Mesenteric fat pad (tissue), 1 donor: ENCODE measurements at regions not wholly inside any gene's neighbourhood (a gene's known extent, or its start where the extent isn't known, plus 50 kb on each side); places are given as distances from the start of the nearest gene placed in this dataset.
"Not testable (repeated sequence)": the region's sequence is repeated elsewhere in the genome, so short reads cannot be mapped to it uniquely, and the experiment has no call there.

Source experiments
- DNase-seq: peaks from one replicate; pipeline ENCODE4 v3.0.0-alpha.2; 2020; ENCODE audit warnings: low spot score
- donor health status: DM: yes; HTN: yes; CAD: no.

DNA sequence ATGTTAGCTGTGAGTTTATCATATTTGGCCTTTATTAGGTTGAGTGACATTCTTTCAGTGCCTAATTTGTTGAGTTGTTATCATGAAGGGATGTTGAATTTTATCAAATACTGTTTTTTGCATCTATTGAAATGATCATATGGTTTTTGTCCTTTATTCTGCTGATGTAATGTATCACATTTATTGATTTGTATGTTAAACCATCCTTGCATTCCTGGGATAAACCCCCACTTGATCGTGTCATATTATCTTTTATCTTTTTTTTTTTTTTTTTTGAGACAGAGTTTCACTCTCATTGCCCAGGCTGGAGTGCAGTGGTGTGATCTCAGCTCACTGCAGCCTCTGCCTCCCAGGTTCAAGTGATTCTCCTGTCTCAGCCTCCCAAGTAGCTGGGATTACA, 51.9 kb upstream of the MFGE8 start:
- not testable (repeated sequence) for DNase-seq

DNA sequence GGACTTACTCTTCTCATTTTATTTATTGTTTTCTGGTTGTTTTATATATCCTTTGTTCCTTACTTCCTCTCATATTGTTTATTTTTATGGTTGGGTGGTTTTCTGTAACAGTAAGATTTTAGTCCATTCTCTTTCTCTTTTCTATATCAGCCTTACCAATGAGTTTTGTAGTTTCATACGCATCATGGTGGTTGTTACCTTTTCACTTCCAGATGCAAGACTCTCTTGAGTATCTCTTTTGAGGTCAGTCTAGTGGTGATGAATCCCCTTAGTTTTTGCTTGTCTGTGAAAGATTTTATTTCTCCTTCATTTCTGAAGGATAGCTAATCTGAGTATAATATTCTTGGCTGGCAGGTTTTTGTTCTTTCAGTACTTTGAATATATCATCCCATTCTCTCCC, 57.1 kb upstream of the MFGE8 start:
- no peak for DNase-seq

DNA sequence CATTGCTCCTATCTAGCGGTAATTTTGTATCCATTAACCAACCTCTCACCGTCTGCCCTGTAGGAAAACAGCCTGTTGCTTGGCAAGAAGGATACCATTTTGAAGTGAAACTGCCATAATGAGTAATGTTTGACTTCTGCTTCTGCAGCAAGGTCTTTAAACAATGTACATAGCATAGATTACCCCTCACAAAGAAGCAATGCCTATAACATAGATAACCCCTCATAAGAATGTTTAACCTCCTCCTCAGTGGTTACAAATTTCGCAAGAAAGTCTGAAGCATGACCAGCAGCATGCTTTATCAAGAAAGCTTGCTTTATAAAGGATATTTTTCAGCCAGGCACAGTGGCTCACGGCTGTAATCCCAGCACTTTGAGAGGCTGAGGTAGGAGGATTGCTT, 61.2 kb upstream of the MFGE8 start:
- no peak for DNase-seq

DNA sequence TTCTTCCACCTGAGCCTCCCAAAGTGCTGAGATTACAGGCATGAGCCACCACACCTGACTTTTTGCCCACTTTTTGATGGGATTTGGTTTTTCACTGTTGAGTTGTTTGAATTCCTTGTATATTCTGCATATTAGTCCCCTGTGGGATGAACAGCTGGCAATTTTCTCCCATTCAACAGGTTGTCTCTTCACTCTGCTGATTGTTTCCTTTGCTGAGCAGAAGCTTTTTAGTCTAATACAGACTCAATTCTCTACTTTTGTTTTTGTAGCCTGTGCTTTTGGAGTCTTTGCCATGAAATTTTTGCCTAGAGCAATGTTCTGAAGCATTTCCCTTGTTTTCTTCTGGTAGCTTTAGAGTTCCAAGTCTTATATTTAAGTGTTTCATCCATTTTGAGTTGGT, 62.7 kb upstream of the MFGE8 start:
- no peak for DNase-seq

DNA sequence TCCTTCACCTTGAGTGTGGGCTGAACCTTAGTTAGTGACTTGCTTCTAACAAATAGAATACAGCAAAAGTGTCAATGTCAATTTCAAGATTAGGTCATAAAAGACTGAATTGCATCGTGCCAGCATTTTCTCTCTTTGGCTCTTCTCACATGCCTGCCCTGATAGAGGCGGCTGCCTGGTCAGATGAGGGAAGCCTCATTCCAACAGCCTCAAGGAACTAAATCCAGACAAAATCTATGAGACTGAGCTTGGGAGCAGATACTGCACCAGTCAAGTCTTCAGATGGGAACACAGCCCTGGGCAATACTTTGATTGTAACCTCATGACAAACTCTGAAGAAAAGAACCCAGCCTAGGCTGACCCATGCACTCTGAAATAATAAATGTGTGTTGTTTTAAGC, 63.5 kb upstream of the MFGE8 start:
- no peak for DNase-seq

DNA sequence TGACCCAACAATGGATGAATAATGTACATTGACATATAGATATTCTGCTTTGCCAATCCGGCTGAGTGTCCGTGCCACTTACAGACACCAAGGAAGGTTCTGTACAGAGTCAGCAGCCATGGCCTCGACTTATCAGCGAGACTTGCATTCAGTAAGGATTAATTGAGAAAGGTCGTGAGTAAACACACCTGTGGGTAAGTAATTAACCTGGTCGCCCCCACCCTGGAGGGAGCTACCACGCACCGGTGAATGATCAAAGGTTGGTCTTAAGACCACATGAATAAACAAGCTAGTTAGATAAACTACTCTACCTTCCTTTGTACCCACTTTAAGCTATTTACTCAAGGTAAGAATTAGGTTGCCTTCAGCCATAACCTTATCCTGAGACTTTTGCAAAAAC, 66.5 kb upstream of the MFGE8 start:
- no peak for DNase-seq

DNA sequence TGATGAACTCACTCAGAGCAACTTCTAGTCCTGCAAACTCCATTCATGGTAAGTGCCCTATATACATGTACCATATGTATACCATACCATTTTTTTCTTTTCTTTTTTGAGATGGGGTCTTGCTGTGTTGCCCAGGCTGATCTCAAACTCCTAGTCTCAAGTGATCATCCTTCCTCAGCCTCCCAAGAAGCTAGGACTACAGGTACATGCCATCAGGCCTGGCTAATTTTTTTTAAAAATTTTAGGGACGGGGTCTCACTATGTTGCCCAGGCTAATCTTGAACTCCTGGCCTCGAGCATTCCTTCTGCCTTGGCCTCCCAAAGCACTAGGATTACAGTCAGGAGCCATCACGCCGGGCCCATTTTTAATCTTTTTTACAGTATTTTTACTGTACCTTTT, 67.3 kb upstream of the MFGE8 start:
- DNase-seq: no peak

GRCh38 chr15:88981244-88982215, 68.4 kb upstream of the MFGE8 start:
- DNase-seq: no peak

GRCh38 chr15:88982304-88982945, 69.2 kb upstream of the MFGE8 start:
- DNase-seq: no peak

- no peak for DNase-seq
These were observed 69.8 kb upstream of the MFGE8 start for GRCh38 chr15:88982946-88983342.

DNA sequence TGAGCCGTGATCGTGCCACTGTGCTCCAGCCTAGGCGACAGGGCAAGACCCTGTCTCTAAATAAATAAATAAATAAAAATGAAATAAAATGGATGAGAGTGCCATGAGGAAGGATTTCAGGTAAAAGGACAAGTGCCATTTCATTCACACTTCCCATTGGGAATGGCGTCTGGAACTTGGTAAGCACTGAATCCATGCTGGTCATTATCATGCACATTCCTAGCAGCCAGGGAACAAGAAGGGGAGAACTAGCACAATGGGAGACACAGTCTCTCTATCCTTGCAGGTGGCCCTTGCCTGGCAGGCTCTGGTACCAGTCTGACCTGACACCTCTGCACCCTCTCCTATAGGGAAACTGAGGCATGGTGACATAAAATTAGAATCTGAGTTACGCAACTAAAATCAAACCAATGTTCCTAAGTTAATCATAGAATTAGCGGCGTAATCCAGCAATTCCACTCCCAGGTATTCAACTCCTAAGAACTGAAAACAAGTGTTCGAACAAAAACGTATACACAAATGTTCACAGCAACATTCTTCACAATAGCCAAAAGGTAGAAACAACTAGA, 70.8 kb upstream of the MFGE8 start:
- DNase-seq: no peak

- DNase-seq: no peak
These were observed 72.6 kb upstream of the MFGE8 start for GRCh38 chr15:88985547-88986393.

GRCh38 chr15:88986949-88987590, 73.9 kb upstream of the MFGE8 start:
- no peak for DNase-seq

- DNase-seq: no peak
These were observed 74.4 kb upstream of the MFGE8 start for GRCh38 chr15:88987591-88987933.

GRCh38 chr15:88987934-88988671, 74.9 kb upstream of the MFGE8 start:
- no peak for DNase-seq

DNA sequence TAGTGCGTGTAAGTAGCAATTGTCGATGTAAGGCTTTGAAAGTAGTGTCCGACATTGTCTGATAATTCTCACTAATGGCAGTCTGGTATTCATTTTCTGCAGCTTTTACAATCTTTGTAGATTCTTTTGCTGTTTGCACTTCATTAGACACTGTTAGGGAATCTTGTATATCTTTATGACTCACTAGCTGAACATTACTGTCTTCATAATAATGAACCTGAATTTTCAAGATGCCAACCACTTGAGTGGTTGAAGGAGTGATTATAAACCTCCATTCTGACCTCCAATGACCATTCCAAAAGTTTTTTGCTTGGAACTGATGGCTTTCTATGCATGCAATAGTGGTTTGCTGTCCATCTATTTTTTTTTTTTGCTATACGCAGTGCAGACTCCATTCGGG, 76.4 kb upstream of the MFGE8 start:
- DNase-seq: no peak

- no peak for DNase-seq
These were observed 77.1 kb upstream of the MFGE8 start for GRCh38 chr15:88990185-88990679.

DNA sequence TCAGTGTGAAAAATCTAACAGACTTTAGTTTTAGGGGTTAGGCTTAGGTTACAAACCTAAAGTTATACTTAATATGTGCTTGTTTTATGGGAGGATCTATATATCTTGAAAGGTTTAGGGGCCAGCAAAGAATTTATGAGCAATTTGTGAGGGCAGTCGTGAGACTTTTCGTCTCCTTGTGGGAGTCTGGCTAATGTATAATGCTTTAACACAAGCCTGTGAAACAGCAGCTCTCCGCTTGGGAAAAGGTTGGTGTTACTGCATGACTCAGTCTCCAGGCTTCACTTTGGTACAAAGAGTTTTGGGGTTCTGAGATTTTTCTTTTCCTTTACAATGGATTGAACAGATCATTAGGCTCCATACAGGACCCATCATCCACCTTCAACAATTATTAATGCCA, 79.0 kb upstream of the MFGE8 start:
- DNase-seq: no peak

- DNase-seq: no peak
These were observed 79.8 kb upstream of the MFGE8 start for GRCh38 chr15:88992912-88993376.

DNA sequence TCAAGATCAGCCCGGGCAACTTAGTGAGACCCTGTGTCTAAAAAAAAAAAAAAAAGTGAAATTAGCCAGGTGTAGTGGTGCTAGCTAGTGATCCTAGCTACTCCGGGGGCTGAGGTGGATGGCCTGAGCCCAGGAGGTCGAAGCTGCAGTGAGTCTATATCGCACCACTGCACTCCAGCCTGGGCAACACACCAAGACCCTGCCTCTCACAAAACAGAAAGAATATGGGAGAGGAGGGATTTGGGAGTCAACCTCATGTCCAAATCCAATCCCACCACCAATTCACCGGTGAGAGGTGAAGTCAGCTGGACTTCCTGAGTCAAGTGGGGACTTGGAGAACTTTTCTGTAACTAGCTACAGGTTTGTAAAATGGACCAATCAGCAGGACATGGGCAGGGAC, 80.5 kb upstream of the MFGE8 start:
- DNase-seq: no peak
